ENCODE measurements at regions not wholly inside any gene's neighbourhood (a gene's known extent, or its start where the extent isn't known, plus 50 kb on each side); places are given as distances from the start of the nearest gene placed in this dataset.

DNA sequence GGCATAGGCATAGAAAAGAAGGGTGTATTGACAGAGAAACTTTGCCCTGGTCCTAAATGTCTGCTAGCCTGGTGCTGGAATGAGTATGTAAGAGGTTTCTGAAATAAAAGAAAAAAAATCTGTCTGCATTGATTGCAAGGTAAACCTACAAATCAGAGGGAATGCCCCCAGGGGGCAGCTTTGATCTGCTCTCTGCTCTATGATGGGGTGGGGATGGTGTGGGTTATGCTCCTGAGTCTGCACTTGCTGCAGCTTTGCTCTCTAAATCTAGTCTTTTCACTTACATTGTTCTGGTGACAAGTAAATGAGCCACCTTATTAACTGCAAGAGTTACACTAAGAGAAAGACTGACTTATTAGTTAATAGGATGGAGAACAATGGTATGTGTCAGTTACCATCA is 468.4 kb upstream of the STXBP6 start:
- Histone ChIP-seq H3K23ac (ENCODE audit: low read length in 2 of 2) (no peak overlapping the region), H3K4me3 (ENCODE audit: insufficient read depth in 1 of 2, low read depth in 1 of 2, low read length in 2 of 2) (no peak overlapping the region), H2AK5ac (ENCODE audit: low read length, severe bottlenecking) (no peak overlapping the region), H3K4me1 (ENCODE audit: control insufficient read depth, insufficient read depth, low read depth, low read length) (no peaks in the 10 kb centered on the region), H3K27me3 (ENCODE audit: control insufficient read depth in 1 of 2, insufficient read depth in 1 of 2, low read length in 2 of 2) (no peaks in the 10 kb centered on the region), H3K4ac (ENCODE audit: low read depth in 1 of 2, low read length in 2 of 2) (no peak overlapping the region), H4K8ac (ENCODE audit: low read length) (no peak overlapping the region), H2BK5ac (ENCODE audit: low read depth, low read length, poor library complexity, severe bottlenecking) (no peak overlapping the region), H3K4me2 (ENCODE audit: low read length, poor library complexity, severe bottlenecking) (no peak overlapping the region), H2BK12ac (ENCODE audit: low read length in 2 of 2) (no peak overlapping the region), H3K18ac (ENCODE audit: low read depth in 1 of 2, low read length in 2 of 2) (no peak overlapping the region), H2AFZ (ENCODE audit: low read depth, low read length) (no peak overlapping the region), H3K79me1 (replicated peaks; ENCODE audit: low read length, poor library complexity, severe bottlenecking) (no peaks in the 10 kb centered on the region), H3K36me3 (ENCODE audit: control insufficient read depth in 1 of 2, insufficient read depth in 2 of 2, low read depth in 1 of 2, low read length in 2 of 2) (no peaks in the 10 kb centered on the region), H4K91ac (ENCODE audit: low read length) (no peak overlapping the region), H3K27ac (ENCODE audit: low read length, poor library complexity, severe bottlenecking) (no peak overlapping the region), H3K9me3 (ENCODE audit: control insufficient read depth, low read length) (no peaks in the 10 kb centered on the region), H3K9ac (ENCODE audit: low read length) (no peak overlapping the region), H3K14ac (ENCODE audit: low read length in 2 of 2) (no peak overlapping the region), H2BK15ac (ENCODE audit: low read depth, poor library complexity, severe bottlenecking) (no peak overlapping the region), H2BK120ac (ENCODE audit: low read depth, low read length) (no peak overlapping the region)
- no peak for DNase-seq

DNA sequence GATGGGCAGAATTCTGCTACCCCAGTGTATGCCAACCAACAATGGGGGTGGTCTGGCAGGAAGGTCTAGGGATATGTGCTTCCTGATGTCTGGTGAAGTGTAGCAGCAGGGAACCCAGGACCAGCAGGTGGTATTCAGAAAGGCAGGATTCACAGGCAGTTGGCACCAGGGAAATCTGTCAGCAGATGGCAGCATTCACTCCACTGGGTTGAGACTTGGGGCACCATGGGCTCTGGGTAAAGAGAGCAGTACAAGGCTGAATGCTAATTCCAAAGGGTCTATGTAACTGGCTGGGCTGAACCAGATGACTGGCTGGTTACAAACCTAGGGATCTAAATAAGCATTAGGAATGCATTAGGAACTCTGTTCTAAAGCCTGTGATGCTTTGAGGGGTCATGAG is 466.9 kb upstream of the STXBP6 start:
- H3K14ac ChIP-seq (ENCODE audit: low read length in 2 of 2) = no peak overlapping the region
- H3K79me1 ChIP-seq (replicated peaks; ENCODE audit: low read length, poor library complexity, severe bottlenecking) = no peaks in the 10 kb centered on the region
- H3K4me2 ChIP-seq (ENCODE audit: low read length, poor library complexity, severe bottlenecking) = no peak overlapping the region
- no peaks in the 10 kb centered on the region for H3K27me3 ChIP-seq (ENCODE audit: control insufficient read depth in 1 of 2, insufficient read depth in 1 of 2, low read length in 2 of 2)
- H3K36me3 ChIP-seq (ENCODE audit: control insufficient read depth in 1 of 2, insufficient read depth in 2 of 2, low read depth in 1 of 2, low read length in 2 of 2) = no peaks in the 10 kb centered on the region
- H2AK5ac ChIP-seq (ENCODE audit: low read length, severe bottlenecking) = no peak overlapping the region
- no peak overlapping the region for H2BK12ac ChIP-seq (ENCODE audit: low read length in 2 of 2)
- no peaks in the 10 kb centered on the region for H3K4me1 ChIP-seq (ENCODE audit: control insufficient read depth, insufficient read depth, low read depth, low read length)
- no peak overlapping the region for H2BK15ac ChIP-seq (ENCODE audit: low read depth, poor library complexity, severe bottlenecking)
- no peak overlapping the region for H3K27ac ChIP-seq (ENCODE audit: low read length, poor library complexity, severe bottlenecking)
- peaks cover 5% of the 10 kb centered on the region for H3K9me3 ChIP-seq (ENCODE audit: control insufficient read depth, low read length)
- H3K18ac ChIP-seq (ENCODE audit: low read depth in 1 of 2, low read length in 2 of 2) = no peak overlapping the region
- no peak overlapping the region for H3K4ac ChIP-seq (ENCODE audit: low read depth in 1 of 2, low read length in 2 of 2)
- H3K9ac ChIP-seq (ENCODE audit: low read length) = no peak overlapping the region
- DNase-seq = no peak
- no peak overlapping the region for H2BK5ac ChIP-seq (ENCODE audit: low read depth, low read length, poor library complexity, severe bottlenecking)
- no peak overlapping the region for H2BK120ac ChIP-seq (ENCODE audit: low read depth, low read length)
- H3K23ac ChIP-seq (ENCODE audit: low read length in 2 of 2) = no peak overlapping the region
- no peak overlapping the region for H4K91ac ChIP-seq (ENCODE audit: low read length)
- H3K4me3 ChIP-seq (ENCODE audit: insufficient read depth in 1 of 2, low read depth in 1 of 2, low read length in 2 of 2) = no peak overlapping the region
- no peak overlapping the region for H4K8ac ChIP-seq (ENCODE audit: low read length)
- H2AFZ ChIP-seq (ENCODE audit: low read depth, low read length) = no peak overlapping the region

GRCh38 chr14:25508845-25509244 is 458.9 kb upstream of the STXBP6 start:
- peaks cover 7% of the 10 kb centered on the region for H3K9me3 ChIP-seq (ENCODE audit: control insufficient read depth, low read length)

DNA sequence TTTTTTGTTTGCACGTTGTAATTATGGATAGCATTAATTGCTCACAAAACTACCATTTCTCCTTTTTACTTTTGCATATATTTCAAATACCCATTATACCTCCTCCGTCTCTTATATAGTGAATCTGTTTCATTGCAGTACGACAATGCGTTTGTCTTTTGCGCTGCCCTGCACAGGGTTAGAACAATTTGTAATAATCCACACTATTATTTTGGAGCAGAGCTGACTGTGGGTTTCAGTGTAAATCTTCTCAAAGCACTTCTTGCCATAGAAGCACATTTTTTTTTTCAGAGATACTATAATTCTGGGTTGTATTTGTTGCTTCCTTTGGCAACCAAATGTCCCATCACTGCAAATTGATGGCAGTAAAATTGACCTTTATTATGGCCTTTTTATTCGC is 451.8 kb upstream of the STXBP6 start:
- no peak overlapping the region for H2AFZ ChIP-seq (ENCODE audit: low read depth, low read length)
- H3K9ac ChIP-seq (ENCODE audit: low read length) = no peak overlapping the region
- H2BK120ac ChIP-seq (ENCODE audit: low read depth, low read length) = no peak overlapping the region
- H3K79me1 ChIP-seq (replicated peaks; ENCODE audit: low read length, poor library complexity, severe bottlenecking) = no peaks in the 10 kb centered on the region
- H2BK5ac ChIP-seq (ENCODE audit: low read depth, low read length, poor library complexity, severe bottlenecking) = no peak overlapping the region
- H3K18ac ChIP-seq (ENCODE audit: low read depth in 1 of 2, low read length in 2 of 2) = no peak overlapping the region
- H3K14ac ChIP-seq (ENCODE audit: low read length in 2 of 2) = no peak overlapping the region
- 94% methylated on average over 4 of the region's 6 CpGs for WGBS
- H3K23ac ChIP-seq (ENCODE audit: low read length in 2 of 2) = no peak overlapping the region
- H3K4me1 ChIP-seq (ENCODE audit: control insufficient read depth, insufficient read depth, low read depth, low read length) = no peaks in the 10 kb centered on the region
- H3K27me3 ChIP-seq (ENCODE audit: control insufficient read depth in 1 of 2, insufficient read depth in 1 of 2, low read length in 2 of 2) = no peaks in the 10 kb centered on the region
- no peak overlapping the region for H3K4me2 ChIP-seq (ENCODE audit: low read length, poor library complexity, severe bottlenecking)
- no peaks in the 10 kb centered on the region for H3K36me3 ChIP-seq (ENCODE audit: control insufficient read depth in 1 of 2, insufficient read depth in 2 of 2, low read depth in 1 of 2, low read length in 2 of 2)
- no peak overlapping the region for H4K91ac ChIP-seq (ENCODE audit: low read length)
- no peak overlapping the region for H4K8ac ChIP-seq (ENCODE audit: low read length)
- H3K27ac ChIP-seq (ENCODE audit: low read length, poor library complexity, severe bottlenecking) = no peak overlapping the region
- H2AK5ac ChIP-seq (ENCODE audit: low read length, severe bottlenecking) = no peak overlapping the region
- no peak overlapping the region for H2BK12ac ChIP-seq (ENCODE audit: low read length in 2 of 2)
- H3K4me3 ChIP-seq (ENCODE audit: insufficient read depth in 1 of 2, low read depth in 1 of 2, low read length in 2 of 2) = no peak overlapping the region
- no peak overlapping the region for H3K4ac ChIP-seq (ENCODE audit: low read depth in 1 of 2, low read length in 2 of 2)
- DNase-seq = no peak
- H3K9me3 ChIP-seq (ENCODE audit: control insufficient read depth, low read length) = no peaks in the 10 kb centered on the region
- no peak overlapping the region for H2BK15ac ChIP-seq (ENCODE audit: low read depth, poor library complexity, severe bottlenecking)

More at GRCh38 chr14:25508845-25509244, 458.9 kb upstream of the STXBP6 start:
- no peak overlapping the region for H2BK15ac ChIP-seq (ENCODE audit: low read depth, poor library complexity, severe bottlenecking)
- H3K4me3 ChIP-seq (ENCODE audit: insufficient read depth in 1 of 2, low read depth in 1 of 2, low read length in 2 of 2) = no peak overlapping the region
- H2AFZ ChIP-seq (ENCODE audit: low read depth, low read length) = no peak overlapping the region
- no peak overlapping the region for H4K91ac ChIP-seq (ENCODE audit: low read length)
- no peak overlapping the region for H3K27ac ChIP-seq (ENCODE audit: low read length, poor library complexity, severe bottlenecking)
- no peak overlapping the region for H3K23ac ChIP-seq (ENCODE audit: low read length in 2 of 2)
- no peak overlapping the region for H2BK120ac ChIP-seq (ENCODE audit: low read depth, low read length)
- H2AK5ac ChIP-seq (ENCODE audit: low read length, severe bottlenecking) = no peak overlapping the region
- no peaks in the 10 kb centered on the region for H3K36me3 ChIP-seq (ENCODE audit: control insufficient read depth in 1 of 2, insufficient read depth in 2 of 2, low read depth in 1 of 2, low read length in 2 of 2)
- 60% methylated on average over 1 of the region's 2 CpGs for WGBS
- H3K14ac ChIP-seq (ENCODE audit: low read length in 2 of 2) = no peak overlapping the region
- no peaks in the 10 kb centered on the region for H3K79me1 ChIP-seq (replicated peaks; ENCODE audit: low read length, poor library complexity, severe bottlenecking)
- H2BK5ac ChIP-seq (ENCODE audit: low read depth, low read length, poor library complexity, severe bottlenecking) = no peak overlapping the region
- H3K18ac ChIP-seq (ENCODE audit: low read depth in 1 of 2, low read length in 2 of 2) = no peak overlapping the region
- H3K27me3 ChIP-seq (ENCODE audit: control insufficient read depth in 1 of 2, insufficient read depth in 1 of 2, low read length in 2 of 2) = no peaks in the 10 kb centered on the region
- no peaks in the 10 kb centered on the region for H3K4me1 ChIP-seq (ENCODE audit: control insufficient read depth, insufficient read depth, low read depth, low read length)
- H3K9ac ChIP-seq (ENCODE audit: low read length) = no peak overlapping the region
- no peak overlapping the region for H4K8ac ChIP-seq (ENCODE audit: low read length)
- no peak for DNase-seq
- no peak overlapping the region for H3K4me2 ChIP-seq (ENCODE audit: low read length, poor library complexity, severe bottlenecking)
- no peak overlapping the region for H3K4ac ChIP-seq (ENCODE audit: low read depth in 1 of 2, low read length in 2 of 2)
- H2BK12ac ChIP-seq (ENCODE audit: low read length in 2 of 2) = no peak overlapping the region

Data from mesenchymal stem cell (in vitro differentiated cells and primary cell).